ENCODE measurements at regions not wholly inside any gene's neighbourhood (a gene's known extent, or its start where the extent isn't known, plus 50 kb on each side); places are given as distances from the start of the nearest gene placed in this dataset.
"Not testable (repeated sequence)": the region's sequence is repeated elsewhere in the genome, so short reads cannot be mapped to it uniquely, and the experiment has no call there.

DNA sequence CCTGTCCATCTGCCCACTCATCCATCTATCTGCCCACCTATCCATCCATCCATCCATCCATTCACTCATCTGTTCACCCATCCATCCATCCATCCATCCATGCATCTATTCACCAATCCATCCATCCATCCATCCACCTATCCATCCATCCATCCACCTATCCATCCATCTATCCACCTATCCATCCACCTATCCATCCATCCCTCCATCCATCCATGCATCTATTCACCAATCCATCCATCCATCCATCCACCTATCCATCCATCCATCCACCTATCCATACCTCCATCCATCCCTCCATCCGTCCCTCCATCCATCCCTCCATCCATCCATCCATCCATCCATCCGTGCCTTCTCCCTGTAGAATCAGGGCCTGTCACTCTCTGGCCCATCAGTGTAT, 341.9 kb upstream of the CDH5 start:
- TF ChIP-seq, protein P1, sequence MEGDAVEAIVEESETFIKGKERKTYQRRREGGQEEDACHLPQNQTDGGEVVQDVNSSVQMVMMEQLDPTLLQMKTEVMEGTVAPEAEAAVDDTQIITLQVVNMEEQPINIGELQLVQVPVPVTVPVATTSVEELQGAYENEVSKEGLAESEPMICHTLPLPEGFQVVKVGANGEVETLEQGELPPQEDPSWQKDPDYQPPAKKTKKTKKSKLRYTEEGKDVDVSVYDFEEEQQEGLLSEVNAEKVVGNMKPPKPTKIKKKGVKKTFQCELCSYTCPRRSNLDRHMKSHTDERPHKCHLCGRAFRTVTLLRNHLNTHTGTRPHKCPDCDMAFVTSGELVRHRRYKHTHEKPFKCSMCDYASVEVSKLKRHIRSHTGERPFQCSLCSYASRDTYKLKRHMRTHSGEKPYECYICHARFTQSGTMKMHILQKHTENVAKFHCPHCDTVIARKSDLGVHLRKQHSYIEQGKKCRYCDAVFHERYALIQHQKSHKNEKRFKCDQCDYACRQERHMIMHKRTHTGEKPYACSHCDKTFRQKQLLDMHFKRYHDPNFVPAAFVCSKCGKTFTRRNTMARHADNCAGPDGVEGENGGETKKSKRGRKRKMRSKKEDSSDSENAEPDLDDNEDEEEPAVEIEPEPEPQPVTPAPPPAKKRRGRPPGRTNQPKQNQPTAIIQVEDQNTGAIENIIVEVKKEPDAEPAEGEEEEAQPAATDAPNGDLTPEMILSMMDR (IDR thresholded peaks at IDR 0.05) = not testable (repeated sequence)
- TF ChIP-seq EZH2 (IDR thresholded peaks at IDR 0.05; ENCODE audit: borderline replicate concordance, insufficient read depth, low read depth, low read length, poor library complexity, severe bottlenecking) = not testable (repeated sequence)
